ENCODE measurements at regions not wholly inside any gene's neighbourhood (a gene's known extent, or its start where the extent isn't known, plus 50 kb on each side); places are given as distances from the start of the nearest gene placed in this dataset.

- in situ Hi-C loops (cut with HindIII; ENCODE audit: low pct_unique_long_range_greater_than_20kb, low sequenced_read_pairs) = no loop called here
- no peak for DNase-seq (ENCODE audit: low read depth, low spot score)
Measured at GRCh38 chr4:147312376-147313046, 168.4 kb upstream of the EDNRA start.

DNA sequence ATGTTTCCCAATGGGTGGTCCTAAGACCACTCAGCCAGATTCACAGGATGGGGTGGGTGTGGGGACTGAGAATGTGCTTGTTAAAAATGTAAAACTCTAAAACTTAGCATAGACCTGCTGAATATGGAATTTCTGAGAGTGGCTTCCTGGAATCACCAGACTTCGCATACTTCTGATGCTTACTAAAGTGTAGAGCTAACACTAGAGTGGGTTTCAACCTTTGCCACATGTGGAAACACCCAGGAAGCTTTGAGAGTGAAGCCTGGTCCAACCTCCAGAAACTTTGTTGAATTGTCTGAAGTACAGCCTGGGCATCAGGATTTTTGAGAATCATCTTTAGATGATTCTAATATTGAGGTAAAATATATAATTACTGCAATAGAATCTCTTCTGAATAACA lies 167.8 kb upstream of the EDNRA start:
- no peak for DNase-seq (ENCODE audit: low read depth, low spot score)
- in situ Hi-C loops (cut with HindIII; ENCODE audit: low pct_unique_long_range_greater_than_20kb, low sequenced_read_pairs) = no loop called here

- in situ Hi-C loops (cut with HindIII; ENCODE audit: low pct_unique_long_range_greater_than_20kb, low sequenced_read_pairs) = no loop called here
- DNase-seq (ENCODE audit: low read depth, low spot score) = no peak
Measured at GRCh38 chr4:147318586-147318985, 162.3 kb upstream of the EDNRA start.

- in situ Hi-C loops (cut with HindIII; ENCODE audit: low pct_unique_long_range_greater_than_20kb, low sequenced_read_pairs) = no loop called here
- DNase-seq (ENCODE audit: low read depth, low spot score) = no peak
Measured at GRCh38 chr4:147325571-147325981, 155.3 kb upstream of the EDNRA start.

DNA sequence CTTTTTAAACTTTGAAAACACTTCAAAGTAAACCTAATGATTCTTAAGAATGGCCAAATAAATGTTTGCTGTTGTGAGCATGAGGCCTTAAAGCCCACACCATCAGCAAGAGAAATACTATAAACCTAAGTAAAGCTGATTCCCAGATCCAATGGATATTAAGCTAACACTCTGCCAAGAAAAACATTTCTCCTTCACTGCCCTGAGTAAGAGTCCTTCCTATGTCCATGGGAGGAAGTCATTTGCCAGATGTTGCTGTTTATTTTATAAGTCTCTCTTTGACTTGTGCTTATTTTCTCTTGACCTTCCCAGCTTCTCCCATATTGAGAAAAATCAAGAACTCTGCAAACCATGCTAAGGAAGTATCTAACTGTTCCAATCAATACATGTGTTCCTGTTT lies 154.3 kb upstream of the EDNRA start:
- no peak for DNase-seq (ENCODE audit: low read depth, low spot score)
- in situ Hi-C loops (cut with HindIII; ENCODE audit: low pct_unique_long_range_greater_than_20kb, low sequenced_read_pairs) = no loop called here

DNA sequence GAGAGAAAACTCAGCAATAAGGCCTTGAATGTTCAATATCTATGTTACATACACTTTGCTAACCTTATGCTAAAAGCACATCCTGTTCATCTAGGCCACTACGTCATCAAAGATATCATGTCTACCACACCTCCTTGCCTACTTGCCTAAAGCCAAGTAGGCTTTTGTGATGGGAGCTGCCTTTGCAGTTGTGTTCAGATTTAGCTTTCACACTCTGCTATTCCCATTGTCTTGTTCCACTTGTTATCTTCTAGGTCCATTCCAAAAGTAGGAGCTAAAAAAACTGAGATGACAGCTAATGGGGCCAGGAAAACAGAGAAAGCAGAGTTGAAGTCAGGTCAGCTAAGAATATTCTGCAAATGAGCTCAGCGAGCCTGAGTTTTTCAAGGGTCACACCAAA lies 153.6 kb upstream of the EDNRA start:
- DNase-seq (ENCODE audit: low read depth, low spot score) = no peak
- in situ Hi-C loops (cut with HindIII; ENCODE audit: low pct_unique_long_range_greater_than_20kb, low sequenced_read_pairs) = no loop called here

DNA sequence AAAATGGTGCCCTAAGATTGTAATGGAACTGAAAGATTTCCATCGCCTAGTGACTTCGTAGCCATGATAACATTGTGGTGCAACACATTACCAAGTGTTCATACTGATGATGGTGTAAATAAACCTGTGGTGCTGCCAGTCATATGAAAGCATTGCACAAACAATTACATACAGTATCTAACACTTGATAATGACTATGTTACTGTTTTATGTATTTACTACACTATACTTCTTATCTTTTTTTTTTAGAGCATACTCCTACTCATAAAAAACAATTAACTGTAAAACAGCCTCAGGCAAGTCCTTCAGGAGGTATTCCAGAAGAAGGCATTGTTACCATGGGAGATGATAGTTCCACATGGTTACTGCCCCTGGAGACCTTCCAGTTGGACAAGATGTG lies 152.7 kb upstream of the EDNRA start:
- in situ Hi-C loops (cut with HindIII; ENCODE audit: low pct_unique_long_range_greater_than_20kb, low sequenced_read_pairs) = no loop called here
- DNase-seq (ENCODE audit: low read depth, low spot score) = no peak

DNA sequence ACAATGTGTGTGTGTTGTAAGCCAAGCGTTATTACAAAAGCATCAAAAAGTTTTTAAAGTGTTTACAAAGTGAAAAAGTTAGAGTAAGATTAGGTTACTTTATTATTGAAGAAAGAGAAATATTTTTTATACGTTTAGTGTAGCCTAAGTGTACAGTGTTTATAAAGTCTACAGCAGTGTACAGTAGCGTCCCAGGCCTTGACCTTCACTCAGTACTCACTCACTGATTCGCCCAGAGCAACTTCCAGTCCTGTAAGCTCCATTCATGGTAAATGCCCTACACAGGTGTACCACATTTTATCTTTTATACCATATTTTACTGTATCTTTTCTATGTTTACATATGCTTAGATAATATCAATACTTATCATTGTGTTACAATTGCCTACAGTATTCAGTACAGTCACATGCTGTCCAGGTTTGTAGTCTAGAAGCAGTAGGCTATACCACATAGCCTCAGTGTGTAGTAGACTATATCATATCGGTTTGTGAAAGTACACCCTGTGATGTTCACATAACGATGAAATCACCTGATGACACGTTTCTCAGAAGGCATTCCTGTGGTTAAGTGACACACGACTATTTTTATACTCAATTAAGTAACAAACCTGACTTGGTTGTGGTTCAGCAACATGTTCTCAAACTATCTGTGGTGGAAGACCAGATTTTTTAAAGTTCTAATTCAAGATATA lies 152.0 kb upstream of the EDNRA start:
- in situ Hi-C loops (cut with HindIII; ENCODE audit: low pct_unique_long_range_greater_than_20kb, low sequenced_read_pairs) = no loop called here
- no peak for DNase-seq (ENCODE audit: low read depth, low spot score)

DNA sequence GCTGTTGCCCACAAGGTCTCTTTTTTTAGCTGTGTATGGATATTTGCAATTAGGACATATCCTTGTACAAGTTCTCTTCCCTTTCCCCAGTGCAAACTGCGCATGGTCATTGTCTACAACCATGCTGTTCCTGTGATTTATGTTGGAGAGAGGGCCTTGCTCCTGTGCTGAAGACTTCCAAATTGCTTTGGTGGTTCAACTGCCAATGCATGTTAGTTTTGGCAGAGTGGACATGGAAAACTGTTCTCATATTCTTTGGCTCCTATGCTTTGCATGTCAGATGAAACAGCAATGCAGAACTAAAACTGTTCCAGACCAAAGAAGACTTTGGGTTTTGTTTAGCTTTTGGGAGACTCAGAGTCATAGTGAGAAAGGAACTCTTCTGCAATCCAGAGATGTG lies 148.8 kb upstream of the EDNRA start:
- DNase-seq (ENCODE audit: low read depth, low spot score) = no peak
- in situ Hi-C loops (cut with HindIII; ENCODE audit: low pct_unique_long_range_greater_than_20kb, low sequenced_read_pairs) = no loop called here

DNA sequence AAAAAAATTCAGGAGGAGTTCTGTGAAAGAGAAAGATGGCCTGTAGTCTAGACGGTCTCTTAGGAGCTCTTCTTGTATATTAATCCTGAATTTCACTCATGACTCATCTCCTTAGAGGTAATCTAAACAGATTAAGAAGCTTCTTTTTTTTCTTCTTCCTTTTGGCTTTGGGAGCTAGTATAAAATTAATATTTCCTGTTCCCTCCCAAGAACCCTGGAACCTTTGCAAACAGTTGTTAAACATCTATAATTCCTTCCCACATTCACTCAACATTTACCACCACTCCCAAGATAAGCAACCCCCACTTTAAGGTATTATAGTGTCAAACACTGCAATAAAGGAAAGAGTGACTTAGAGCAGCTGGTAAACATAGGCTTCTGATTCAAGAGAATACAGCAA lies 146.4 kb upstream of the EDNRA start:
- DNase-seq (ENCODE audit: low read depth, low spot score) = no peak
- in situ Hi-C loops (cut with HindIII; ENCODE audit: low pct_unique_long_range_greater_than_20kb, low sequenced_read_pairs) = no loop called here

DNA sequence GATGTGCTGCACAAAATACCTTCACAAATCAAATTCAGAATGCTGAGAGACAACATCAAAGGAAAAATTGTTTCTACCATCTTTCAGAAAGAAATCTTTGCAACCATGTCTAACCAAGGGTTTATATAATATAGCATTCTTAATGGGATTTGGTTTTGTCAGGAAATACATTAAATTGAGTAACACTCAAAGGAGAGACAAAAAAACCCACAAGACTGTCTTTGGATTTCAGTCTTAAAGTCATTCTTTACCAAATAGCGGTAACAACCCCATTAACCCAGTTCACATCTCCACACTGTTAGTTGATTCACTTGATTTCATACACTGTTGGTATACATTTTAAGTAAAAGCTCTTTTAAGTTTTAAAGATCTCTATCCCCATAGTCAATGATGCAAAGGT lies 145.7 kb upstream of the EDNRA start:
- in situ Hi-C loops (cut with HindIII; ENCODE audit: low pct_unique_long_range_greater_than_20kb, low sequenced_read_pairs) = no loop called here
- DNase-seq (ENCODE audit: low read depth, low spot score) = no peak

DNA sequence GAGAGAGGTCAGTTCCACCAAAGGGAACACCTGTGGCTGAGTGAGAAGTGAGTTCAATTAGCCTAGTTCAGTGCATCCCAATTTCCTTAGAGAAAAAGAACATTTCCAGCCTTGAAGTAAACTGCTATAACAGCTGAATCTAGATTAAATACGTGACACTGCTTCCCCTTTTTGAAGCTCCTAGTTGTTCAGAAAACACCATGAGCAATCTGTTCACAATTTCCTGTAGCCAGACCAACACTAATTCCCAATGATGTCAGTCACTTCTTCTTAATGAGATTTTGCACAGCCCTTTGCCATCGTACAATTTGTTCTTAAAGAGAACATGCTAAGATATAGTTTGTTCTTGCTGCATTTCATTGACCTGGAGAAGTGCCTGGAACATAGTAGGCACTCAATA lies 144.6 kb upstream of the EDNRA start:
- in situ Hi-C loops (cut with HindIII; ENCODE audit: low pct_unique_long_range_greater_than_20kb, low sequenced_read_pairs) = no loop called here
- no peak for DNase-seq (ENCODE audit: low read depth, low spot score)

- DNase-seq (ENCODE audit: low read depth, low spot score) = no peak
- in situ Hi-C loops (cut with HindIII; ENCODE audit: low pct_unique_long_range_greater_than_20kb, low sequenced_read_pairs) = no loop called here
Measured at GRCh38 chr4:147339100-147339499, 141.8 kb upstream of the EDNRA start.

DNA sequence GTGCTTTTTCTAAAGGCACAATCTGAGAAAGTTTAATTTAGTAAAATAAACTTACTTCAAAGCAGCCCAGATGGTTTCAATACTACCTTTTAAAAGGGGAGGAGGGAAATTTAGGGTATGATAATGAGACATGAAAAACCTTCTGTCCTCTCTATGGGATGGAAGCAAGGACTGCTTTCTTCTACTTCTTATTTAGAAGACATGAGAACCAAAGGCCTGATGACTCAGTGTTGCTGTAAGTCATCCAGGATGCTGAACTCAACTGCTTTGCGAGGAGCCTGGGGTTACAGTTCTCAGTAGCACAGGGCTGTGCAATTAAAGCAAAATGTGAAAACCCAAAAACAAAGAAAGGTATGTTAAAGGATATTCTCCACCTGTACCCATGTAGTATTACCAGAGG lies 140.8 kb upstream of the EDNRA start:
- in situ Hi-C loops (cut with HindIII; ENCODE audit: low pct_unique_long_range_greater_than_20kb, low sequenced_read_pairs) = no loop called here
- DNase-seq (ENCODE audit: low read depth, low spot score) = no peak

- DNase-seq (ENCODE audit: low read depth, low spot score) = peak; percentile 5
- in situ Hi-C loops (cut with HindIII; ENCODE audit: low pct_unique_long_range_greater_than_20kb, low sequenced_read_pairs) = no loop called here
Measured at GRCh38 chr4:147340591-147341120, 140.2 kb upstream of the EDNRA start.

DNA sequence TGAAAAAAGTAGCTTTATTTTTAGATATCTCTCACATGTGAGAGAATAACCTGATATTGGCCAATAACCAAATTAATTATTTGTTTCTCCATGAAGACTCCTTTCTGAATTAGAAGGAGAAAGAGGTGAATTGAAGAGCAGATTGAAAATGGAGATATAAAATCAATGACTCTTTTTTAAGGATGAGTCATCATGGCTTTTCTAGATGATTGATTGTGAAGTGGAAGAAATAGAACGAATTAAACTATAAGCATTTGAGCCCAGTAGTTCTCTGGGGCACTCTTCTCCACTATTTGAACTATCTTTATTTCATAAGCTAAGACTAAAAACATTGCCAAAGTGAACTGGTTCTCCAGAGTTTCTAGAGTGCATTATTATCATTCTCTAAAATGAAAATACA lies 137.2 kb upstream of the EDNRA start:
- in situ Hi-C loops (cut with HindIII; ENCODE audit: low pct_unique_long_range_greater_than_20kb, low sequenced_read_pairs) = no loop called here
- no peak for DNase-seq (ENCODE audit: low read depth, low spot score)

GRCh38 chr4:147345662-147346061 lies 135.2 kb upstream of the EDNRA start:
- no peak for DNase-seq (ENCODE audit: low read depth, low spot score)
- in situ Hi-C loops (cut with HindIII; ENCODE audit: low pct_unique_long_range_greater_than_20kb, low sequenced_read_pairs) = no loop called here

DNA sequence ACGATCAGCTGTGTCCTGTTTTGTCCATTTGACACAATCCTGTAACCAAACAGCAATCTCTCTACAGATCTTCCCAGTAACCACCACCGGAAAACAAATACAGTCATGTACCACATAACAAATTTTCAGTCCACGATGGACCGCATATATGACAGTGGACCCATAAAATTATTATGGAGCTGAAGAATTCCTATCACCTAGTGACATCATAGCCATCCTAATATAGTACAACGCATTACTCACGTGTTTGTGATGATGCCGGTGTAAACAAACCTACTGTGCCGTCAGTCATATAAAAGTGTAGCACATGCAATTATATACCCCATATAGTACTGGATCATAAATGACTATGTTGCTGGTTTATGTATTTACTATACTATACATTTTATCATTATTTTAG lies 133.7 kb upstream of the EDNRA start:
- in situ Hi-C loops (cut with HindIII; ENCODE audit: low pct_unique_long_range_greater_than_20kb, low sequenced_read_pairs) = no loop called here
- no peak for DNase-seq (ENCODE audit: low read depth, low spot score)

- no peak for DNase-seq (ENCODE audit: low read depth, low spot score)
- in situ Hi-C loops (cut with HindIII; ENCODE audit: low pct_unique_long_range_greater_than_20kb, low sequenced_read_pairs) = no loop called here
Measured at GRCh38 chr4:147349193-147349592, 131.7 kb upstream of the EDNRA start.
